Panc1 (cell line): ENCODE measurements at regions not wholly inside any gene's neighbourhood (a gene's known extent, or its start where the extent isn't known, plus 50 kb on each side); places are given as distances from the start of the nearest gene placed in this dataset.

ENCODE experiments used
- ATAC-seq: fragments of 200-7000 bp; cut with Tn5 transposase; 2 replicates; pipeline ENCODE4 v1.9.1; 2020; ENCODE audit warnings: mild to moderate bottlenecking, moderate library complexity
- BruUV-seq: library from RNA; stranded (reverse); fragments of 400-500 nt; replicated peaks from 2 replicates; lab custom pipeline; 2021; lab: Mats Ljungman, UMichigan
- CTCF ChIA-PET: fragments of 300-600 bp; sonication (Branson Sonifier 250); formaldehyde crosslinking; loops from one replicate; lab custom pipeline; 2022; ENCODE audit warnings: antibody characterized with exemption; lab: Charles Lee
- POLR2A ChIA-PET: fragments of 300-600 bp; sonication (Branson Sonifier 250); formaldehyde crosslinking; loops from one replicate; lab custom pipeline; 2022; ENCODE audit warnings: antibody characterized with exemption; lab: Charles Lee
- DNase-seq: peaks from one replicate; pipeline ENCODE4 v3.0.0-alpha.2; 2010; ENCODE audit warnings: low read depth, low spot score
- H3K27ac ChIP-seq: 2 replicates; pipeline ENCODE4 v1.5.1; 2011; ENCODE audit warnings: mild to moderate bottlenecking, low read length, inconsistent platforms
- H3K27me3 ChIP-seq: fragments of 200-500 bp; sonication (Bioruptor generic); 2 replicates; pipeline ENCODE4 v1.6.0; 2014; ENCODE audit warnings: low read length, inconsistent platforms; ENCODE audit not compliant: control insufficient read depth, insufficient read depth
- H3K36me3 ChIP-seq: fragments of 200-500 bp; sonication (Bioruptor generic); 2 replicates; pipeline ENCODE4 v1.5.1; 2014; ENCODE audit warnings: inconsistent platforms, mild to moderate bottlenecking, low read length, moderate library complexity; ENCODE audit not compliant: control insufficient read depth, insufficient read depth
- H3K4me1 ChIP-seq: 2 replicates; pipeline ENCODE4 v1.5.1; 2011; ENCODE audit warnings: inconsistent platforms, mild to moderate bottlenecking, low read length, moderate library complexity; ENCODE audit not compliant: control insufficient read depth, insufficient read depth
- H3K4me3 ChIP-seq, 2 experiments: 2 replicates each; pipeline ENCODE4 v1.5.1; 2011 to 2012; ENCODE audit warnings: low read depth in 2 of 2, low read length in 2 of 2, mild to moderate bottlenecking in 2 of 2, inconsistent platforms in 1 of 2, moderate library complexity in 1 of 2
- H3K9me3 ChIP-seq: fragments of 200-500 bp; sonication (Bioruptor generic); 2 replicates; pipeline ENCODE4 v1.5.1; 2014; ENCODE audit warnings: low read depth, mild to moderate bottlenecking, inconsistent platforms, low read length, moderate library complexity; ENCODE audit not compliant: control insufficient read depth, insufficient read depth
- POLR2AphosphoS5 ChIP-seq: IDR thresholded peaks from 2 replicates; pipeline ENCODE4 v1.6.1; 2012; ENCODE audit warnings: mild to moderate bottlenecking, low read depth, low read length, moderate library complexity
- SIN3A ChIP-seq: IDR thresholded peaks from 2 replicates; pipeline ENCODE4 v1.6.1; 2012; ENCODE audit warnings: low read depth, mild to moderate bottlenecking, low read length, moderate library complexity, borderline replicate concordance; ENCODE audit not compliant: insufficient read depth
- TCF7L2 ChIP-seq: IDR thresholded peaks from 2 replicates; pipeline ENCODE4 v1.6.1; 2011; ENCODE audit warnings: mild to moderate bottlenecking, low read depth, low read length, inconsistent platforms
- in situ Hi-C: cut with HindIII; loops from 2 replicates; pipeline ENCODE4 v1.10.0; 2016; ENCODE audit warnings: low sequenced_read_pairs, low pct_unique_long_range_greater_than_20kb
- intact Hi-C: fragments of 100-400 bp; cut with micrococcal nuclease; formaldehyde crosslinking; loops from one replicate; pipeline ENCODE4 v1.10.0; 2022; ENCODE audit not compliant: unreplicated experiment
- TF ChIP-seq, protein P1 (sequence below), 2 experiments: IDR thresholded peaks; 2 replicates each; pipeline ENCODE4 v1.6.1; 2011 to 2012; ENCODE audit warnings: low read depth in 2 of 2, control low read depth in 1 of 2, low read length in 1 of 2, mild to moderate bottlenecking in 1 of 2, moderate library complexity in 1 of 2; ENCODE audit not compliant: insufficient read depth in 1 of 2
- TF ChIP-seq, protein P2 (sequence below): fragments of 450-650 bp; IDR thresholded peaks from 2 replicates; pipeline ENCODE4 v1.5.1; 2017; ENCODE audit warnings: mild to moderate bottlenecking

DNA sequence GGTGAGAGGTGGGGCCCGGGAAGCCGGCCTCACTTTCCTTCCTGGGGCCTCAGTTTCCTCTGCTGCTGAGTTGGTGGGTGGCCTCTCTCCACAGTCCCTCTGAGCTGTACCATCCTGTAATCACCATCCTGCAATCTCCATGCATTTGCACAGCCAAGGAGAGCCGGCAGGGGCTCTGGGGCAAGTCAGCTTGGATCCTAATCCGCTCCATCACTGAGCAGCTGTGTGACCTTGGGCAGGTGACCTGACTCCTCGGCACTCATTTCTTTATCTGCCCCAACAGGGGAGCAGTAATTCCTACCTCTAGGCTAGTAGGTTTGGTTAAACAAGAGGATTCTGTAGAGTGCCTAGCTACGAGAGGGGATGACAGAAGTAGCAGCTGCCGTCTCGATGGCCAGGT is 88.2 kb upstream of the ZNF618 start:
- intact Hi-C loops: no loop called here
- H3K4me3 ChIP-seq: no peak overlapping the region
- H3K9me3 ChIP-seq: no peaks in the 10 kb centered on the region
- H3K27me3 ChIP-seq: no peaks in the 10 kb centered on the region; the same call in 1 of the 2 replicates
- in situ Hi-C loops: no loop called here
- POLR2A ChIA-PET: no interaction called here
- ATAC-seq (no peak), DNase-seq (no peak)
- CTCF ChIA-PET: no interaction called here
- no peaks in the 10 kb centered on the region for H3K4me1 ChIP-seq
- TF ChIP-seq TCF7L2: no peak
- no peak for TF ChIP-seq POLR2AphosphoS5
- TF ChIP-seq SIN3A: no peak
- TF ChIP-seq, protein P1, sequence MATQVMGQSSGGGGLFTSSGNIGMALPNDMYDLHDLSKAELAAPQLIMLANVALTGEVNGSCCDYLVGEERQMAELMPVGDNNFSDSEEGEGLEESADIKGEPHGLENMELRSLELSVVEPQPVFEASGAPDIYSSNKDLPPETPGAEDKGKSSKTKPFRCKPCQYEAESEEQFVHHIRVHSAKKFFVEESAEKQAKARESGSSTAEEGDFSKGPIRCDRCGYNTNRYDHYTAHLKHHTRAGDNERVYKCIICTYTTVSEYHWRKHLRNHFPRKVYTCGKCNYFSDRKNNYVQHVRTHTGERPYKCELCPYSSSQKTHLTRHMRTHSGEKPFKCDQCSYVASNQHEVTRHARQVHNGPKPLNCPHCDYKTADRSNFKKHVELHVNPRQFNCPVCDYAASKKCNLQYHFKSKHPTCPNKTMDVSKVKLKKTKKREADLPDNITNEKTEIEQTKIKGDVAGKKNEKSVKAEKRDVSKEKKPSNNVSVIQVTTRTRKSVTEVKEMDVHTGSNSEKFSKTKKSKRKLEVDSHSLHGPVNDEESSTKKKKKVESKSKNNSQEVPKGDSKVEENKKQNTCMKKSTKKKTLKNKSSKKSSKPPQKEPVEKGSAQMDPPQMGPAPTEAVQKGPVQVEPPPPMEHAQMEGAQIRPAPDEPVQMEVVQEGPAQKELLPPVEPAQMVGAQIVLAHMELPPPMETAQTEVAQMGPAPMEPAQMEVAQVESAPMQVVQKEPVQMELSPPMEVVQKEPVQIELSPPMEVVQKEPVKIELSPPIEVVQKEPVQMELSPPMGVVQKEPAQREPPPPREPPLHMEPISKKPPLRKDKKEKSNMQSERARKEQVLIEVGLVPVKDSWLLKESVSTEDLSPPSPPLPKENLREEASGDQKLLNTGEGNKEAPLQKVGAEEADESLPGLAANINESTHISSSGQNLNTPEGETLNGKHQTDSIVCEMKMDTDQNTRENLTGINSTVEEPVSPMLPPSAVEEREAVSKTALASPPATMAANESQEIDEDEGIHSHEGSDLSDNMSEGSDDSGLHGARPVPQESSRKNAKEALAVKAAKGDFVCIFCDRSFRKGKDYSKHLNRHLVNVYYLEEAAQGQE (IDR thresholded peaks at IDR 0.05; ENCODE audit: insufficient read depth in 1 of 2, low read depth in 2 of 2, low read length in 1 of 2): no peak
- TF ChIP-seq, protein P2, sequence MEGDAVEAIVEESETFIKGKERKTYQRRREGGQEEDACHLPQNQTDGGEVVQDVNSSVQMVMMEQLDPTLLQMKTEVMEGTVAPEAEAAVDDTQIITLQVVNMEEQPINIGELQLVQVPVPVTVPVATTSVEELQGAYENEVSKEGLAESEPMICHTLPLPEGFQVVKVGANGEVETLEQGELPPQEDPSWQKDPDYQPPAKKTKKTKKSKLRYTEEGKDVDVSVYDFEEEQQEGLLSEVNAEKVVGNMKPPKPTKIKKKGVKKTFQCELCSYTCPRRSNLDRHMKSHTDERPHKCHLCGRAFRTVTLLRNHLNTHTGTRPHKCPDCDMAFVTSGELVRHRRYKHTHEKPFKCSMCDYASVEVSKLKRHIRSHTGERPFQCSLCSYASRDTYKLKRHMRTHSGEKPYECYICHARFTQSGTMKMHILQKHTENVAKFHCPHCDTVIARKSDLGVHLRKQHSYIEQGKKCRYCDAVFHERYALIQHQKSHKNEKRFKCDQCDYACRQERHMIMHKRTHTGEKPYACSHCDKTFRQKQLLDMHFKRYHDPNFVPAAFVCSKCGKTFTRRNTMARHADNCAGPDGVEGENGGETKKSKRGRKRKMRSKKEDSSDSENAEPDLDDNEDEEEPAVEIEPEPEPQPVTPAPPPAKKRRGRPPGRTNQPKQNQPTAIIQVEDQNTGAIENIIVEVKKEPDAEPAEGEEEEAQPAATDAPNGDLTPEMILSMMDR: no peak
- H3K36me3 ChIP-seq: no peaks in the 10 kb centered on the region
- BruUV-seq: no TSS peak
- no peak overlapping the region for H3K27ac ChIP-seq

DNA sequence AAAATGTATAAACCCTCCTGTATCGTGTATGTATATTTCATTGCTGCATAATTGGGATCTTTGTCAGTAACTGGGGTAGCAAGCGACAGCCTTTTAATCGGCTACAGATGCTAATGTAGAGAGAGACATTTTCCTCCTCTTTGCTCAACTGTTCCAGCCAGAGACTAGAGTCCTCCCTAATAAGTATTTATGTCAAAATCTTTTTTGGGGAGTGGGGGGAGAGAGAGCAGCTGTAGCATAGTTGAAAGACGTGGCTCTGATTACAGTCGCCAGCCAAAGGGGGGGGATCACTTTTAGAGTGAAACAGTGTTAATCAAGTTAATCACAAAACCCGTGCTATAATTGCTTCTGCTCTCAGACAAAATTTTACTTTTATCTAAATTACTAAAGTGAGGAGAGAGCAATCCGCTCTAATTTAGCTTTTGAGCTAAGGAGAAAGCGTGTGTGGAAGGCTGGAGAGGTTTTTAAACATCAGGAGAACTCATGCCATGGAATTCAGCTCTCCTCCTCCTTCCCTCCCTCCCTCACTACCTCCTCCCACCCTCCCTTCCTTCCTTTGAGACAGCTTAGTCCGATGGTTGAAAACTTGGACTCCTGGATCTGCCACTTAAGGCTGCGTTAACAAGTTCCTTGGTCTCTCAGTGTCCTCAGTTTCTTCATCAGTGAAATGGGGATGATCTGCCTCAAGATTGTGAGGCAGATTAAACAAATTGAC is 87.3 kb upstream of the ZNF618 start:
- H3K36me3 ChIP-seq: no peaks in the 10 kb centered on the region
- no peak overlapping the region for H3K27ac ChIP-seq
- no peaks in the 10 kb centered on the region; the same call in 1 of the 2 replicates for H3K27me3 ChIP-seq
- CTCF ChIA-PET: no interaction called here
- BruUV-seq: no TSS peak
- no peaks in the 10 kb centered on the region for H3K4me1 ChIP-seq
- no peak for DNase-seq
- ATAC-seq: no peak
- no peaks in the 10 kb centered on the region for H3K9me3 ChIP-seq
- in situ Hi-C loops (no loop called here), intact Hi-C loops (no loop called here)
- no peak overlapping the region for H3K4me3 ChIP-seq
- TF ChIP-seq, protein P1 (IDR thresholded peaks at IDR 0.05; ENCODE audit: insufficient read depth in 1 of 2, low read depth in 2 of 2, low read length in 1 of 2): no peak
- TF ChIP-seq TCF7L2 (no peak), SIN3A (no peak), POLR2AphosphoS5 (no peak)
- TF ChIP-seq, protein P2: no peak
- POLR2A ChIA-PET: no interaction called here
